HL-60 (cell line): ENCODE measurements at regions not wholly inside any gene's neighbourhood (a gene's known extent, or its start where the extent isn't known, plus 50 kb on each side); places are given as distances from the start of the nearest gene placed in this dataset.

Source experiments
- DNase-seq, 2 experiments: peaks; one replicate each; pipeline ENCODE4 v3.0.0-alpha.2; 2010 to 2020; ENCODE audit warnings: low read depth in 1 of 2, low spot score in 1 of 2
- H3K27ac ChIP-seq: fragments of 250-450 bp; sonication (Bioruptor Pico); replicated peaks from 2 replicates; pipeline ENCODE4 v1.5.1; 2020; ENCODE audit warnings: mild to moderate bottlenecking, moderate library complexity
- H3K27me3 ChIP-seq: fragments of 250-450 bp; sonication (Bioruptor Pico); 2 replicates; pipeline ENCODE4 v1.5.1; 2021; ENCODE audit warnings: mild to moderate bottlenecking, moderate library complexity; ENCODE audit not compliant: insufficient read depth, poor library complexity, severe bottlenecking
- H3K4me3 ChIP-seq: replicated peaks from 2 replicates; pipeline ENCODE4 v1.5.1; 2011; ENCODE audit warnings: mild to moderate bottlenecking, control low read depth, low read length; ENCODE audit not compliant: insufficient read depth
- CTCF ChIP-seq: IDR thresholded peaks from one replicate; pipeline ENCODE4 v1.5.1; 2011; ENCODE audit warnings: low read length, control low read depth, inconsistent platforms; ENCODE audit not compliant: insufficient read depth
- GABPA ChIP-seq: IDR thresholded peaks from 2 replicates; pipeline ENCODE4 v1.6.1; 2012; ENCODE audit warnings: low read depth
- POLR2AphosphoS5 ChIP-seq: IDR thresholded peaks from 2 replicates; pipeline ENCODE4 v1.6.1; 2012; ENCODE audit warnings: low read depth
- REST ChIP-seq: IDR thresholded peaks from 2 replicates; pipeline ENCODE4 v1.6.1; 2012; ENCODE audit warnings: low read depth; ENCODE audit not compliant: insufficient replicate concordance
- SPI1 ChIP-seq: IDR thresholded peaks from 2 replicates; pipeline ENCODE4 v1.6.1; 2012; ENCODE audit warnings: low read depth, mild to moderate bottlenecking, borderline replicate concordance

GRCh38 chr13:33659894-33660293 is 158.1 kb upstream of the RFC3 start:
- no peak overlapping the region for H3K27ac ChIP-seq
- H3K4me3 ChIP-seq: no peak overlapping the region
- no peaks in the 10 kb centered on the region for H3K27me3 ChIP-seq
- TF ChIP-seq SPI1 (no peak), REST (no peak), POLR2AphosphoS5 (no peak), GABPA (no peak), CTCF (no peak)
- no peak for DNase-seq

- no peak overlapping the region for H3K4me3 ChIP-seq
- no peak for DNase-seq
- no peak overlapping the region for H3K27ac ChIP-seq
- no peak for TF ChIP-seq SPI1
- TF ChIP-seq GABPA: no peak
- no peak for TF ChIP-seq POLR2AphosphoS5
- no peak for TF ChIP-seq CTCF
- no peak for TF ChIP-seq REST
- no peaks in the 10 kb centered on the region for H3K27me3 ChIP-seq
Measured at GRCh38 chr13:33662392-33662791, 155.6 kb upstream of the RFC3 start.

- H3K27ac ChIP-seq: no peak overlapping the region
- TF ChIP-seq SPI1 (no peak), POLR2AphosphoS5 (no peak), CTCF (no peak), REST (no peak), GABPA (no peak)
- no peaks in the 10 kb centered on the region for H3K27me3 ChIP-seq
- no peak for DNase-seq
- no peak overlapping the region for H3K4me3 ChIP-seq
Measured at GRCh38 chr13:33665626-33666175, 152.2 kb upstream of the RFC3 start.
